ENCODE measurements at regions not wholly inside any gene's neighbourhood (a gene's known extent, or its start where the extent isn't known, plus 50 kb on each side); places are given as distances from the start of the nearest gene placed in this dataset.
A peak's percentile ranks its signal among the peaks of the same experiment; 100 is the strongest.
"Not testable (repeated sequence)": the region's sequence is repeated elsewhere in the genome, so short reads cannot be mapped to it uniquely, and the experiment has no call there.

- DNase-seq = not testable (repeated sequence)
Measured at GRCh38 chr16:29255957-29256356, 150.6 kb downstream of the NPIPB11 start.

DNA sequence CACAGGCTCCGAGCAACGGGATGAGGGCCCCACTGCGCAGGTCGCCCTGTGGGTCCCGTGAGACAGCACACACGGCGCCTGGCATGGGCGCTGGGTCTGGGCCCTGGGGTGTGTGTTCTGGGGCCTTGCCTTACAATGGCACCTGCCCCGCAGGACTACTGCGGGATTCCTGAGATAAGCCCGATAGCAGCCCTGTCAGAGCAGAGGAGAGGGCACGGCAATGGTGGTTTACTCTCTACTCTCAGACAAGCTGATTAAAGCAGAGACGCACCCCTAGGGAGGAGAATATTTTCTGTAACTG, 151.1 kb downstream of the NPIPB11 start:
- DNase-seq = not testable (repeated sequence)

- DNase-seq = no peak
Measured at GRCh38 chr16:29254676-29255495, 151.6 kb downstream of the NPIPB11 start.

DNA sequence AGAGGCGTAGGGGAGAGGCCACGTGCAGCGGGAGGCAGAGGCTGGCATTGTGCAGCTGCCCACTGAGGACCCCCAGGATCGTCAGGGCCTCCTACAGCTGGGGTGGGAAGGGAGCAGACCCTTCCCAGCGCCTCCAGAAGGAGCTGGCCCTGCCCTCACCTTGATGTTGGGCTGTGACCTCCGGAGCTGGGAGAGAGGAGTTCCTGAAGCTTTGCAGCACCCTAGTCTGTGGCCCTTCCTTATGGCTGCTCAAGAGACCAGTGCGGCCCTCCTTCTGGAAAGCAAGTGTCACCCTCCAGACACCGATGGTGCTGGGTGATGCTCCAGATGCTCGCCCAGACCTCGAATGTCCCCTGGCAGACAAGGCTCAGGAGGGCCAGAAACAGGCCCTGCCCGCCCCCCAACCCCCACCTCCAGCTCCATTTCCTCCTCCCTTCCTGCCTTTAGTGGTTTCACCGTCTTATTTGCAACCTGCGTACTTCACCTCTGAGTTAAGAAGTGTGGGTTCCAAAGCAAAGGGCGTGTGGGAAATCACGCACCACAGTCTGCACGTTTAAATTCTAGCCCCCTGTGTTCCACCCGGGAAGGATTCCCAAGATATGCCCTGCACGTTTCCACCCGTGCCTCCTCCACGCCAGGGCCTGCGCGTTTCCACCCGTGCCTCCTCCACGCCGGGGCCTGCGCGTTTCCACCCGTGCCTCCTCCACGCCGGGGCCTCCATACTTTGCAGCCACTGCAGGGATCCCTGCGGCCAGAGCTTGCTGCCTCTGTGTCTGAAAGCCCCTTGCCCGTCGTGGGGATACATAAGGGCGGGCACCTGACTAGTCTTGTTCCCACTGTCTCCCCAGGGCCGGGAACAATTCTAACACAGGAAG, 152.6 kb downstream of the NPIPB11 start:
- DNase-seq = not testable (repeated sequence)

- DNase-seq = not testable (repeated sequence)
Measured at GRCh38 chr16:29253066-29253590, 153.4 kb downstream of the NPIPB11 start.

DNA sequence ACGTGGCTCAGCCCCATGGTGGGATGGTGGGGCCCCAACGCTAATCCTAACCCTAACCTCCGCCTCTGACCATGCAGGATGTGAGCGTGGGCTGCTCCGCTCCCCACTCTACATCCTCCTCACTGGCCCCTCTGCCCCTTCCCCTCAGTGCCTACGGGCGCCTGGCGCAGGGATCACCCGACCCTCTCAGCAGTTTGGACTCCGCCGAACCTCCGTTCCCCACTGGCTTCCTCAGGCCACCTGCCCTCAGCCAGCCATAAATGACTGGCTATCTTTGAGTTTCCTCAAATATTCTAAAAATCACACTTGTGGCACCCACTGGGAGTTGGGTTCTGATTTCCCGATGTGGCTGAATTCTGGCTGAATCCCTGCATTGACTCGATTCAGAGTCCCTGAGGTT, 154.2 kb downstream of the NPIPB11 start:
- DNase-seq = not testable (repeated sequence)

- peak; percentile 48 for DNase-seq
Measured at GRCh38 chr16:29251571-29252011, 154.9 kb downstream of the NPIPB11 start.

GRCh38 chr16:29250923-29251434, 155.5 kb downstream of the NPIPB11 start:
- peak; percentile 37 for DNase-seq

DNA sequence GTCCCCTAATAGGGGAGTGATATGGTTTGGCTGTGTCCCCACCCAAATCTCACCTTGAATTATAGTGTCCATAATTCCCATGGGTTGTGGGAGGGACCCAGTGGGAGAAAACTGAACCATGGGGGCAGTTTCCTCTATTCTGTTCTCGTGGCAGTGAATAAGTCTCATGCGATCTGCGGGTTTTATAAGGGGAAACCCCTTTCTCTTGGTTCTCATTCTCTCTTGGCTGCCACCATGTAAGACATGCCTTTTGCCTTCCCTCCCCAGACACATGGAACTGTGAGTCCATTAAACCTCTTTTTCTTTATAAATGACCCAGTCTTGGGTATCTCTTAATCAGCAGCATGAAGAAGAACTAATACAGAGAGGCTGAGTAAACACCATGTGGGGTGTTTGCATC, 156.0 kb downstream of the NPIPB11 start:
- DNase-seq = not testable (repeated sequence)

- not testable (repeated sequence) for DNase-seq
Measured at GRCh38 chr16:29248940-29249318, 157.6 kb downstream of the NPIPB11 start.

DNA sequence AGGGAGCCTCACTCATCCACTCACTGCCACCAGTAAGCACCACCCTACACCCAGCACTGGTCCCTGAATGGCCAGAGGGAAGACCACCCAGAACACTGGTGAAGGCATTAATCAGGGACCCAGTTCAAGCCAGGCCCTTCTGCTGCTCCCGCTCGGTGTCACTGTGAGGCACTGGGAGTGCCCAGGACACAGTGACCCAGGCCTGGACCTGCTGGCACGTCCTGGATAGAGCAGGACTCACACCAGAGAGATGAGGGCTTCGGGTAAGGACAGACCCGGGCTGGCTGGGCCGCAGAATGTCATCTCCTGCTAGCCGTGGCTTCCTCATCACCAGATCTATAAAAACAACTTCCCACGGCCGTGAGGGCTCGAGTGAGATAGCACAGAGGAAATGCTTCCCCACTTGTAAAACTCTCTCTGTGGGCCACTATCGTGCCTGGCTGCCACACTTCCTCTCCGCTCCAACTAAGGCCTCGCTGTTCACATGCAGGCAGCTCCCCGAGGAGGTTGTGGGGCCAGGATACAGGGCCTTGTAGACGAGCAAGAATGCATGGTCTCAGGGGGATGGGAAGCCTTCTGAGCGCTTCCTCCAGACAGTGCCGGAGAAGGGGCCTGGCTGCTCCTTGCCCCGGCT, 158.1 kb downstream of the NPIPB11 start:
- not testable (repeated sequence) for DNase-seq

- not testable (repeated sequence) for DNase-seq
Measured at GRCh38 chr16:29246091-29246490, 160.4 kb downstream of the NPIPB11 start.

DNA sequence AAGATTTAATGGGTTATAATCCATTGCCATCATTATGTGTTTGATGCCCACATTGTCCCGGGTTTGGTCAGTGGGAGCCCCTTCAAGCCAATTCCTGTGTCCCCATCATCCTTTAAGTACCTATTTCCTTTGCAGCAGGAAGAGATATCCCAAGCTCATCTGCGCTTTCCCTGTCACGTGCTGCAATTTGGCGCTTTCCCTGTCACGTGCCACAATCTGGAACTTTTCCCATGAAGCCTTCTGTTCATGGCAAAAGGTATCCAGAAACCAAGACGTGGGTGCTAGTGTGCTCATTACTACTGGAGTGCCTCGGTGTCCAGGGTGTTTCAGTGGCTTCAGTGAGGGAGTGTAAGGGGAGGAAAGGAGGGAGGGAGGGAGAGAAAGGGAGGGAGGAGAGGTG, 168.5 kb downstream of the NPIPB11 start:
- DNase-seq = no peak

- not testable (repeated sequence) for DNase-seq
Measured at GRCh38 chr16:29237495-29237894, 169.0 kb downstream of the NPIPB11 start.

DNA sequence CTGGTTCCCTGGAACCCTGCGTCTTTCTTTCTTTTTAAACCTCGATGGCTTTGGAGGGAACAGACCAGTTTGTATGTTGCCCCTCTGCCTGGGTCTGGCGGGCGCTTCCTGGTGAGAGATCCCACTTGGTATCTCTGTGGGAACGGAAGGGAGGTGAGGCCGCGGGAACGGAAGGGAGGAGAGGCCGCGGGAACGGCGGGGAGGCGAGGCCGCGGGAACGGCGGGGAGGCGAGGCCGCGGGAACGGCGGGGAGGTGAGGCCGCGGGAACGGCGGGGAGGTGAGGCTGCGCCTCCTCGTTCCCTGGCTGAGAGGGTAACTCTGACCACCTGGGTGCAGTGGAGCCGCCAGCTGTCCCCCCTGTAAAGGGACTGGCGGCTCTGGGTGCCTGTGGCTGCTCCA, 169.5 kb downstream of the NPIPB11 start:
- not testable (repeated sequence) for DNase-seq

DNA sequence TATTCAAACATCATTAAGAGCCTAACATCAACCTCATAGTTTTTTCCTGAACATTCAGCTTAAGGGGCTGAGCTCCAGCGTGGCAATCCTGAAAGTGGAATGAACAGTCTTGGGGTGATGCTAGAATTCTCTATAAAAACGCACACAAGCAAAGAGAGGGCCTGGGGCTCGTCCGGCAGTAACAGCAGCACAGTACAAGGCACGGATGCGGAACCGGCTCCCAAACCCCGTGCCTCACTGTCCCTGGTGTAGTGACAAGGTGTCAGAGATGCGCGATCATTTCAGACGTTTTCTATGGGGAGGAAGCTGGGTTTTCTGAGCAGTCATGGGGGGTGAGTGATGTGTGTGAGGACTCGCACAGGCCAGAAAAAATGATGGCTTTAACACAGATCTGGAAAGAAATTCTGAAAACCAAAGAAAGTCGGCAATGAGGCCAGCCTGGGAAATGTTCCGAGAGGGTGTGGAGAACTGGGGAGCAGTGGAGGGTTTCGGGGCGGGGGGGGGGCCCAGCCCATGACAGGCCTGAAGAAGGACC, 170.6 kb downstream of the NPIPB11 start:
- not testable (repeated sequence) for DNase-seq

- DNase-seq = peak; percentile 12
Measured at GRCh38 chr16:29234536-29235275, 171.8 kb downstream of the NPIPB11 start.

- DNase-seq = not testable (repeated sequence)
Measured at GRCh38 chr16:29233705-29234404, 172.7 kb downstream of the NPIPB11 start.

DNA sequence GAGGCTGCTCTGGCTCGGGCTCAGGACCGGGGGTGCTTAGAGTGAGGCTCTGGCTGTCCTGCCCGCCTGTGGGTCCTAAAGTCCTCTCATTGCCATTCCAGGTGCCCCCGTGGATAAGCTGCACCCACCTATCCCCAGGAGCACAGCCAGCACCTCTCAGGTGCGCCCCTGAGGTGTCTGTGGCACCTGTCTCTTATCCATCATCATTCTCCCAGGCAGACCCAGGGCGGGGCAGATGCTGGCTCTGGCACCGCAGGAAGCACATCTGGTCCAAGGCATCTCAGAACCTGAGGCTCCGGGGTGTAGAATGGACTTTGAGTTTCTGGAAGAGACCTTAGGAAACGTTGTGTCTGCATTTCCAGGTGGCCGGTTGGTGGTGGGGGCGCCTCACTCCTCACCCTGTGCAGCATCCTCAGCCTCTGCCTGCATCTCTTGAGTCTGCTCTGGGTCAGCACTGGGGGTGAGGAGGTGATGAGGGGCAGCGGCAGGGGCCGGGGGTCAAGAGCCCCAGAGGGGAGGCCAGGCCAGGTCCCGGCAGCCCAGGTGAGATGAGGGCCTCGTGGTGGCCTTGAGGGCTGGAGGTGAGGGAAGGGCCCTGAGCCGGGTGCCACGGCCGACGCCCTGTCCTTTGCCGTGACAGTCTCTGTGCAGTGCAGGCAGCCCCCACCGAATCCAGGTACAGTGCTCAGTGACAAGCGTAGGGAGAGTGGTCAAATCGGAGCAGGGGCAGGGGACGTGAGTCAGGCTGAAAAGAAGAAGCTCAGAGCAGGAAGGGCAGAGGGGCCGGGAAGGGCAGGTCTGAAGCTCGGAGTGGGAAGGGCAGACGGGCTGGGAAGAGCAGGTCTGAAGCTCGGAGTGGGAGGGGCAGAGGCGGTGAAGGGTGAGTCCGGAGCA, 173.5 kb downstream of the NPIPB11 start:
- no peak for DNase-seq

GRCh38 chr16:29232160-29232705, 174.3 kb downstream of the NPIPB11 start:
- not testable (repeated sequence) for DNase-seq

Measured in eye (tissue), 1 donor.